GM13976 (cell line): ENCODE measurements at regions not wholly inside any gene's neighbourhood (a gene's known extent, or its start where the extent isn't known, plus 50 kb on each side); places are given as distances from the start of the nearest gene placed in this dataset.

Source experiments
- DNase-seq: peaks from one replicate; pipeline ENCODE4 v3.0.0; 2012; ENCODE audit warnings: low spot score
- CTCF ChIP-seq: IDR thresholded peaks from 2 replicates; pipeline ENCODE4 v1.5.1; 2012; ENCODE audit warnings: borderline replicate concordance, mild to moderate bottlenecking; ENCODE audit not compliant: insufficient read depth; ENCODE audit errors: extremely low read depth, missing control alignments, control extremely low read depth
- in situ Hi-C: fragments of 300-500 bp; cut with MboI; formaldehyde crosslinking; loops from one replicate; pipeline ENCODE4 v1.12.0; 2022; ENCODE audit warnings: low sequenced_read_pairs, mixed read lengths, inconsistent platforms; ENCODE audit not compliant: unreplicated experiment

DNA sequence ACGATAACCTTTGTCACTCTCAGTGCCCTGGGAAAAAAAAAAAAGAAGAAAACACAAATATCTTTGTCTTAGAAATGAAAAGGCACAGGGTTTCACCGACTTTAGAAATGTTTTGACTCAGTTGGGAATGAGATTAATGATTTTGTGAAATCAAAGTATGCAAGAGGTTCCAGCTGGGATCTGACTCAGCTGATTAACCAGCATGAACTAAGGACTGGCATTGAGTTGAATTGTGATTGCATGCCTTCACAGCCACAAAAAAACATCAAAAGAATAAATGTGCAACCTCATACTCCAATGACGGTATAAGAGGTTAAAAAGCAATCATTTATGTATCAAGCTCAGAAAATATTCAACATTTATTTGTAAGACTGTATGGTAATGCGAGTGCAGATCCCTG is 566.6 kb upstream of the DSEL start:
- TF ChIP-seq CTCF, result no peak
- no peak for DNase-seq
- in situ Hi-C loops, result no loop called here

GRCh38 chr18:68072744-68073143 is 556.2 kb upstream of the DSEL start:
- TF ChIP-seq CTCF, result no peak
- no peak for DNase-seq
- in situ Hi-C loops, result no loop called here

DNA sequence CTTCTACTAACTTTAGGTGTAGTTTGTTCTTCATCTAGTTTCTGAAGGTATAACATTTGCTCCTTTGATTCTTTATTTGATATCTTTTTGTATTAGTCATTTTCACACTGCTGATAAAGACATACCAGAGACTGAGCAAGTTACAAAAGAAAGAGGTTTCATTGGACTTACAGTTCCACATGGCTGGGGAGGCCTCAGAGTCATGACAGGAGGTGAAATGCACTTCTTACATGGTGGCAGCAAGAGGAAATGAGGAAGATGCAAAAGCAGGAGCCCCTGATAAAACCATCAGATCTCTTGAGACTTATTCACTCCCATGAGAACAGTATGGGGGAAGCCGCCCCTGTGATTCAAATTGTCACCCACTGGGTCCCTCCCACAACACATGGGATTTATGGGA is 544.4 kb upstream of the DSEL start:
- no peak for TF ChIP-seq CTCF
- DNase-seq, result no peak
- in situ Hi-C loops, result no loop called here

DNA sequence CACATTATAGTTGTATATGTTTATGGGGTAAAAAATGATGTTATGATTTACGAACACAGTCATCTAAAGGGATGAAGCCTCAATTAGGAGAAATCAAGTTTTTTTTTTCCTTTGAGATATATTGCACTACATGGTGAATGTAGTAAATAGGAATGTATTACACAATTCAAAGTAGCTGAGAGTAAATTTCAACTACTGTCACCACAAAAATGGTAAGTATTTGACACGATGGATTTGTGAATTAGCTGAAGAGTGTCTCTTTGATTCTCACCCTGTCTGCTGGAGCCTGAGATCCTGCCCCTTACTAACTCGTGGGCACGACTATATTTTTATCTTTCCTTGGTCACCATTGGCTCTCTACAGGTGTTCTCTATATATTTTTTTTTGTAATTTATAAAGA is 540.4 kb upstream of the DSEL start:
- in situ Hi-C loops, result no loop called here
- no peak for TF ChIP-seq CTCF
- DNase-seq, result no peak

GRCh38 chr18:68054669-68055068 is 538.1 kb upstream of the DSEL start:
- TF ChIP-seq CTCF, result no peak
- no peak for DNase-seq
- in situ Hi-C loops, result no loop called here

DNA sequence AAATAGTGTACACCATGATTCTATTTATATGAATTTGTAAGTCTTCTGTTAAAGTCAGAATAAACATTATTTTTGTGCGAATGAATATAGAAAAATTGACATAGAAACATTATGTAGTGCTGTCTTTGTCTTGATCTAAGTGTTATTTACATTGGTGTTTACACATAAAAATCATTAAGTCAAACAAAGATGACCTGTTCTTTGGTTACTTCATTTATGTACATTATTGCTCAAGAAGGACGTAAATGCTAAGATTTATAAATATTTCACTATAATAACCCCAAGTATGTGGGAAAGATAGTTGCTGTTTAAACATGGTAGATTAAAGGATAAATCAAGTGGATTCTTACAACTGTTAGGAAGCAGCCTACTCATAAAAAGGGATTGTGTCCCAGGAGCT is 536.8 kb upstream of the DSEL start:
- in situ Hi-C loops, result no loop called here
- DNase-seq, result no peak
- TF ChIP-seq CTCF, result no peak

DNA sequence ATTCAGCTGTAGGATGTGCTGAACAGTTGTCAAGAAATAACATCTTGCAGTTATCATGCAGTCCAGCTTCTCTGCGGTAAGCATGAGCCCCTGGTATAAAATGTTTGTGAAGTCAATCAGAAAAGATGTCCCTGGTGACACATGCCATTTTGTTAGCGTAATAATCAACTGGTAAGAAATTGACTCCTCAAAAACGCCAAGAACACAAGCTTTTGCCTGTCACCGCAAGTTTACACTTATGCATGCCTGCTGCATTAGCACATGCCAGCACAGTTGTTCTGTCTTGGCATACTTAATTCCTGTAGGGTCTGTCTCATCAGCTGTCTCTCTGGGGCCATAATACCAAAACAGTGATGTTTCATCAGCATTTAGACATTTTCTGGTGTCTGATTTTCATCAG is 524.8 kb upstream of the DSEL start:
- in situ Hi-C loops, result no loop called here
- no peak for DNase-seq
- no peak for TF ChIP-seq CTCF
